IMR-90 (cell line): ENCODE measurements at regions not wholly inside any gene's neighbourhood (a gene's known extent, or its start where the extent isn't known, plus 50 kb on each side); places are given as distances from the start of the nearest gene placed in this dataset.

Experiments used
- ATAC-seq: fragments of 200-7000 bp; cut with Tn5 transposase; 2 replicates; pipeline ENCODE4 v1.9.1; 2020; ENCODE audit warnings: low read depth, mild to moderate bottlenecking, moderate library complexity
- BruUV-seq: library from RNA; stranded (reverse); fragments of 400-500 nt; replicated peaks from 2 replicates; lab custom pipeline; 2021; lab: Mats Ljungman, UMichigan
- CTCF ChIA-PET: fragments of 300-600 bp; formaldehyde crosslinking; extraction: SDS; loops from one replicate; lab custom pipeline; 2021; ENCODE audit warnings: antibody characterized with exemption; lab: Yijun Ruan, JAX
- POLR2A ChIA-PET: fragments of 300-600 bp; sonication (Branson Sonifier 250); formaldehyde crosslinking; loops from one replicate; lab custom pipeline; 2022; ENCODE audit warnings: antibody characterized with exemption; ENCODE audit not compliant: unreplicated experiment; lab: Charles Lee
- DNase-seq: peaks from one replicate; pipeline ENCODE4 v3.0.0; 2013
- H2AFZ ChIP-seq: replicated peaks from 2 replicates; pipeline ENCODE3; 2013; ENCODE audit warnings: low read length, mild to moderate bottlenecking; ENCODE audit not compliant: poor library complexity
- H2AK5ac ChIP-seq: 2 replicates; pipeline ENCODE4 v1.6.1; 2013; ENCODE audit warnings: low read depth, low read length, inconsistent platforms
- H2AK9ac ChIP-seq: replicated peaks from 2 replicates; pipeline ENCODE3; 2013; ENCODE audit warnings: mild to moderate bottlenecking, low read depth, low read length, moderate library complexity; ENCODE audit not compliant: poor library complexity
- H2BK120ac ChIP-seq: 2 replicates; pipeline ENCODE4 v1.6.1; 2013; ENCODE audit warnings: low read depth, low read length, inconsistent platforms
- H2BK15ac ChIP-seq: 3 replicates; pipeline ENCODE4 v1.6.1; 2013; ENCODE audit warnings: low read depth, low read length, inconsistent platforms
- H2BK20ac ChIP-seq: 2 replicates; pipeline ENCODE4 v1.6.1; 2013; ENCODE audit warnings: low read depth, mild to moderate bottlenecking, inconsistent platforms, low read length, moderate library complexity
- H2BK5ac ChIP-seq: 2 replicates; pipeline ENCODE4 v1.6.1; 2013; ENCODE audit warnings: mild to moderate bottlenecking, low read depth, low read length, inconsistent platforms; ENCODE audit not compliant: poor library complexity, severe bottlenecking
- H3K14ac ChIP-seq: replicated peaks from 2 replicates; pipeline ENCODE4 v1.6.1; 2013; ENCODE audit warnings: low read depth, low read length, inconsistent platforms
- H3K18ac ChIP-seq: 2 replicates; pipeline ENCODE4 v1.6.1; 2013; ENCODE audit warnings: low read depth, low read length, control low read depth
- H3K23ac ChIP-seq: 2 replicates; pipeline ENCODE4 v1.6.1; 2013; ENCODE audit warnings: low read depth, low read length, inconsistent platforms
- H3K27ac ChIP-seq: 2 replicates; pipeline ENCODE4 v1.5.1; 2013; ENCODE audit warnings: mild to moderate bottlenecking, control low read depth, low read length; ENCODE audit not compliant: insufficient read depth
- H3K27me3 ChIP-seq: 2 replicates; pipeline ENCODE4 v1.6.1; 2013; ENCODE audit warnings: low read length; ENCODE audit not compliant: control insufficient read depth, insufficient read depth
- H3K36me3 ChIP-seq: 2 replicates; pipeline ENCODE4 v1.6.1; 2013; ENCODE audit warnings: low read length, mixed read lengths; ENCODE audit not compliant: control insufficient read depth, insufficient read depth
- H3K4ac ChIP-seq: 2 replicates; pipeline ENCODE4 v1.6.1; 2013; ENCODE audit warnings: low read depth, low read length, inconsistent platforms
- H3K4me1 ChIP-seq: 2 replicates; pipeline ENCODE4 v1.6.1; 2013; ENCODE audit warnings: low read length, mixed read lengths; ENCODE audit not compliant: control insufficient read depth, insufficient read depth
- H3K4me2 ChIP-seq: 2 replicates; pipeline ENCODE4 v1.6.1; 2013; ENCODE audit warnings: low read depth, mild to moderate bottlenecking, control low read depth, low read length, moderate library complexity
- H3K4me3 ChIP-seq: 2 replicates; pipeline ENCODE4 v1.5.1; 2013; ENCODE audit warnings: low read depth, mild to moderate bottlenecking, control low read depth, low read length, moderate library complexity; ENCODE audit not compliant: insufficient read depth
- H3K56ac ChIP-seq: 2 replicates; pipeline ENCODE4 v1.6.1; 2013; ENCODE audit warnings: low read length, inconsistent platforms; ENCODE audit not compliant: insufficient read depth; ENCODE audit errors: extremely low read depth
- H3K79me1 ChIP-seq, 2 experiments: 2 replicates each; pipeline ENCODE4 v1.6.1; 2013; ENCODE audit warnings: low read length in 2 of 2, inconsistent platforms in 1 of 2, low read depth in 1 of 2
- H3K9ac ChIP-seq: 2 replicates; pipeline ENCODE4 v1.6.1; 2013; ENCODE audit warnings: low read depth, low read length, control low read depth
- H3K9me1 ChIP-seq: 2 replicates; pipeline ENCODE4 v1.6.1; 2013; ENCODE audit warnings: low read length, inconsistent platforms; ENCODE audit not compliant: insufficient read depth
- H3K9me3 ChIP-seq: 2 replicates; pipeline ENCODE4 v1.6.1; 2013; ENCODE audit warnings: low read length; ENCODE audit not compliant: control insufficient read depth, insufficient read depth
- H4K20me1 ChIP-seq: 2 replicates; pipeline ENCODE4 v1.6.1; 2013; ENCODE audit warnings: low read length, inconsistent platforms; ENCODE audit not compliant: insufficient read depth
- H4K5ac ChIP-seq: 2 replicates; pipeline ENCODE4 v1.6.1; 2013; ENCODE audit warnings: mild to moderate bottlenecking, low read depth, low read length, control low read depth
- H4K8ac ChIP-seq, 2 experiments: 2 replicates each; pipeline ENCODE4 v1.6.1; 2013; ENCODE audit warnings: low read depth in 2 of 2, low read length in 2 of 2, control low read depth in 1 of 2, inconsistent platforms in 1 of 2
- H4K91ac ChIP-seq: 2 replicates; pipeline ENCODE4 v1.6.1; 2013; ENCODE audit warnings: low read depth, low read length, inconsistent platforms; ENCODE audit not compliant: insufficient read depth
- FOS ChIP-seq: fragments of 150-350 bp; IDR thresholded peaks from 2 replicates; pipeline ENCODE4 v1.6.1; 2016; ENCODE audit warnings: low read depth, low read length
- MAFK ChIP-seq: IDR thresholded peaks from 2 replicates; pipeline ENCODE4 v1.6.1; 2012; ENCODE audit warnings: low read depth, low read length, improper control_type of control experiment
- MAZ ChIP-seq: IDR thresholded peaks from 2 replicates; pipeline ENCODE4 v1.6.1; 2012; ENCODE audit warnings: low read depth, mild to moderate bottlenecking, low read length, improper control_type of control experiment, moderate library complexity, borderline replicate concordance
- MXI1 ChIP-seq: IDR thresholded peaks from 2 replicates; pipeline ENCODE4 v1.6.1; 2012; ENCODE audit warnings: low read depth, mild to moderate bottlenecking, low read length, moderate library complexity, borderline replicate concordance
- NFE2L2 ChIP-seq: fragments of 150-350 bp; IDR thresholded peaks from 2 replicates; pipeline ENCODE4 v1.6.1; 2016; ENCODE audit warnings: low read depth, mild to moderate bottlenecking, low read length
- POLR2A ChIP-seq: IDR thresholded peaks from 2 replicates; pipeline ENCODE4 v1.6.1; 2012; ENCODE audit warnings: mild to moderate bottlenecking, low read depth, low read length
- WGBS, 2 experiments: methylation state at CpG; one replicate each; pipeline versions ENCODE4 v1.1.5 to v1.1.7; 2013; ENCODE audit warnings: missing lambda C conversion rate in 2 of 2; ENCODE audit not compliant: insufficient read length in 1 of 2; ENCODE audit errors: extremely low coverage in 2 of 2; 5-methylcytosine and 5-hydroxymethylcytosine counted together
- dilution Hi-C: fragments of 300-500 bp; cut with HindIII; formaldehyde crosslinking; loops from one replicate; pipeline ENCODE4 v1.14.3; 2018; ENCODE audit warnings: low sequenced_read_pairs; ENCODE audit not compliant: unreplicated experiment
- in situ Hi-C: fragments of 300-500 bp; cut with MboI; formaldehyde crosslinking; loops from 3 replicates; pipeline ENCODE4 v1.14.3; 2019; ENCODE audit warnings: low sequenced_read_pairs, inconsistent platforms, mixed read lengths
- intact Hi-C: fragments of 100-400 bp; cut with micrococcal nuclease; formaldehyde crosslinking; loops from 2 replicates; pipeline ENCODE4 v1.10.0; 2022
- TF ChIP-seq, protein P1 (sequence below): fragments of 150-350 bp; IDR thresholded peaks from 2 replicates; pipeline ENCODE4 v1.6.1; 2017; ENCODE audit warnings: mild to moderate bottlenecking, antibody characterized with exemption, low read length, low read depth

- no peak overlapping the region for H3K4ac ChIP-seq
- ChIA-PET POLR2A (no interaction called here), CTCF (no interaction called here)
- H4K20me1 ChIP-seq, result no peaks in the 10 kb centered on the region; the same call in 1 of the 2 replicates
- in situ Hi-C loops (no loop called here), dilution Hi-C loops (no loop called here), intact Hi-C loops (no loop called here)
- H3K79me1 ChIP-seq, result peaks cover 23 to 40% of the 10 kb centered on the region in 2 experiments
- no peak overlapping the region for H2BK20ac ChIP-seq
- no peak overlapping the region for H4K8ac ChIP-seq
- H3K14ac ChIP-seq, result no peak overlapping the region
- H2AK9ac ChIP-seq, result no peak overlapping the region
- no peak overlapping the region for H3K56ac ChIP-seq
- peaks cover 5% of the 10 kb centered on the region for H3K4me1 ChIP-seq
- TF ChIP-seq MXI1, result no peak
- no peak for TF ChIP-seq MAZ
- TF ChIP-seq, protein P1, sequence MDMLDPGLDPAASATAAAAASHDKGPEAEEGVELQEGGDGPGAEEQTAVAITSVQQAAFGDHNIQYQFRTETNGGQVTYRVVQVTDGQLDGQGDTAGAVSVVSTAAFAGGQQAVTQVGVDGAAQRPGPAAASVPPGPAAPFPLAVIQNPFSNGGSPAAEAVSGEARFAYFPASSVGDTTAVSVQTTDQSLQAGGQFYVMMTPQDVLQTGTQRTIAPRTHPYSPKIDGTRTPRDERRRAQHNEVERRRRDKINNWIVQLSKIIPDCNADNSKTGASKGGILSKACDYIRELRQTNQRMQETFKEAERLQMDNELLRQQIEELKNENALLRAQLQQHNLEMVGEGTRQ, result no peak
- TF ChIP-seq FOS, result no peak
- no peak for TF ChIP-seq MAFK
- TF ChIP-seq POLR2A, result no peak
- TF ChIP-seq NFE2L2, result no peak
- no peak for DNase-seq
- WGBS, 2 experiments, result no CpG with 5 or more reads among the region's 8 CpGs
- H3K9me3 ChIP-seq, result no peaks in the 10 kb centered on the region
- no peak overlapping the region for H2BK120ac ChIP-seq
- H3K36me3 ChIP-seq, result peaks cover 7% of the 10 kb centered on the region
- H2BK5ac ChIP-seq, result no peak overlapping the region
- no peak overlapping the region for H4K91ac ChIP-seq
- no peak overlapping the region for H2AK5ac ChIP-seq
- no peak overlapping the region for H3K4me3 ChIP-seq
- no TSS peak for BruUV-seq
- no peaks in the 10 kb centered on the region for H3K27me3 ChIP-seq
- ATAC-seq, result no peak
- no peak overlapping the region for H3K4me2 ChIP-seq
- no peak overlapping the region for H3K9ac ChIP-seq
- no peak overlapping the region for H3K23ac ChIP-seq
- H3K27ac ChIP-seq, result no peak overlapping the region
- no peak overlapping the region for H2AFZ ChIP-seq
- no peak overlapping the region for H4K5ac ChIP-seq
- H3K18ac ChIP-seq, result no peak overlapping the region
- H3K9me1 ChIP-seq, result no peaks in the 10 kb centered on the region; the same call in 1 of the 2 replicates
- H2BK15ac ChIP-seq, result no peak overlapping the region
Observed at GRCh38 chr17:63370696-63371095, 75.4 kb downstream of the CYB561 start.
